PC-9 (cell line): ENCODE measurements at regions not wholly inside any gene's neighbourhood (a gene's known extent, or its start where the extent isn't known, plus 50 kb on each side); places are given as distances from the start of the nearest gene placed in this dataset.

Source experiments
- BruUV-seq: library from RNA; stranded (reverse); fragments of 400-500 nt; replicated peaks from 2 replicates; lab custom pipeline; 2021; lab: Mats Ljungman, UMichigan
- CTCF ChIA-PET: fragments of 300-600 bp; sonication (Branson Sonifier 250); formaldehyde crosslinking; loops from one replicate; lab custom pipeline; 2022; ENCODE audit warnings: antibody characterized with exemption; lab: Charles Lee
- POLR2A ChIA-PET: fragments of 300-600 bp; sonication (Branson Sonifier 250); formaldehyde crosslinking; loops from one replicate; lab custom pipeline; 2022; ENCODE audit warnings: antibody characterized with exemption; ENCODE audit not compliant: unreplicated experiment; lab: Charles Lee
- DNase-seq, 2 experiments: peaks; one replicate each; pipeline versions ENCODE4 v3.0.0 to v3.0.0-alpha.2; 2015 to 2022; ENCODE audit warnings: mixed read lengths in 1 of 2
- H2AFZ ChIP-seq: fragments of 200-600 bp; sonication (generic); 2 replicates; pipeline ENCODE4 v1.8.1; 2017; ENCODE audit warnings: antibody characterized with exemption
- H3F3A ChIP-seq: fragments of 200-600 bp; sonication (generic); 2 replicates; pipeline ENCODE4 v1.8.1; 2017; ENCODE audit warnings: antibody characterized with exemption, mild to moderate bottlenecking, low read depth; ENCODE audit not compliant: insufficient read depth
- H3K27ac ChIP-seq: fragments of 200-600 bp; sonication (generic); 2 replicates; pipeline ENCODE4 v1.6.1; 2016; ENCODE audit warnings: mixed run types
- H3K27me3 ChIP-seq: fragments of 200-600 bp; sonication (generic); 2 replicates; pipeline ENCODE4 v1.6.1; 2016; ENCODE audit warnings: low read depth, mixed run types; ENCODE audit not compliant: insufficient read depth
- H3K36me3 ChIP-seq: fragments of 200-600 bp; sonication (generic); 2 replicates; pipeline ENCODE4 v1.6.1; 2016; ENCODE audit warnings: low read depth, mixed run types
- H3K4me1 ChIP-seq: fragments of 200-600 bp; sonication (generic); replicated peaks from 2 replicates; pipeline ENCODE4 v1.6.1; 2016; ENCODE audit warnings: mixed run types; ENCODE audit not compliant: insufficient read depth
- H3K4me2 ChIP-seq: fragments of 200-600 bp; sonication (generic); 2 replicates; pipeline ENCODE4 v1.6.1; 2017; ENCODE audit warnings: mixed run types
- H3K4me3 ChIP-seq: fragments of 200-600 bp; sonication (generic); 2 replicates; pipeline ENCODE4 v1.6.1; 2016; ENCODE audit warnings: mixed run types
- H3K79me2 ChIP-seq: fragments of 200-600 bp; sonication (generic); 2 replicates; pipeline ENCODE4 v1.6.1; 2017; ENCODE audit warnings: low read depth, mixed run types
- H3K9me2 ChIP-seq: fragments of 200-600 bp; sonication (generic); 2 replicates; pipeline ENCODE4 v1.8.1; 2017; ENCODE audit warnings: mild to moderate bottlenecking; ENCODE audit not compliant: insufficient read depth
- H3K9me3 ChIP-seq: fragments of 200-600 bp; sonication (generic); 2 replicates; pipeline ENCODE4 v1.8.1; 2016; ENCODE audit warnings: low read depth; ENCODE audit not compliant: insufficient read depth
- H4K20me1 ChIP-seq: fragments of 200-600 bp; sonication (generic); 2 replicates; pipeline ENCODE4 v1.8.1; 2017; ENCODE audit not compliant: insufficient read depth
- EZH2 ChIP-seq: fragments of 200-600 bp; sonication (generic); IDR thresholded peaks from 2 replicates; pipeline ENCODE4 v1.8.0; 2017; ENCODE audit warnings: antibody characterized with exemption, low read depth
- intact Hi-C: fragments of 100-400 bp; cut with micrococcal nuclease; formaldehyde crosslinking; loops from one replicate; pipeline ENCODE4 v1.10.0; 2022; ENCODE audit not compliant: unreplicated experiment
- TF ChIP-seq, protein P1 (sequence below): fragments of 200-600 bp; sonication (generic); conservative IDR thresholded peaks from 2 replicates; pipeline ENCODE4 v1.6.1; 2017; ENCODE audit warnings: mixed run types, antibody characterized with exemption, mild to moderate bottlenecking, moderate library complexity

DNA sequence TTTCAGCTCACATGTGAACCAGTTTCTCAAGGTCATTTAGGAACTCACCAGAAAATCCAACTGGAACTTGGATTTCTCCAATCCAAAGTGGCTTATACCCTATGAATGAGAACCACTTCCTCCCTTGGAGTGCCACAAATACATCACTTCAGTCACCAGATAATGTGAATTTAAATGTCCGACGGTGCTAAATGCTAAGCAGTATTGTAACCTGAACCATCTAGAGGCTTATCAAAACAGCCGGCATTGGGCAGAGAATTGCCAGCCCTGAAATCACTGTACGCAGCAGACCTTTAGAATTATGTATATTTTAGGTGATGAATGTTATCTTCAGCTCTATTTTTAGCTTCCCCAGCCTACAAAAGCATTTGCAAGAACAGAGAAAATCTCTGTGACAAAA is 76.8 kb upstream of the COX20 start:
- H2AFZ ChIP-seq = no peak overlapping the region
- H3K4me1 ChIP-seq = no peaks in the 10 kb centered on the region
- no peak for TF ChIP-seq EZH2
- TF ChIP-seq, protein P1, sequence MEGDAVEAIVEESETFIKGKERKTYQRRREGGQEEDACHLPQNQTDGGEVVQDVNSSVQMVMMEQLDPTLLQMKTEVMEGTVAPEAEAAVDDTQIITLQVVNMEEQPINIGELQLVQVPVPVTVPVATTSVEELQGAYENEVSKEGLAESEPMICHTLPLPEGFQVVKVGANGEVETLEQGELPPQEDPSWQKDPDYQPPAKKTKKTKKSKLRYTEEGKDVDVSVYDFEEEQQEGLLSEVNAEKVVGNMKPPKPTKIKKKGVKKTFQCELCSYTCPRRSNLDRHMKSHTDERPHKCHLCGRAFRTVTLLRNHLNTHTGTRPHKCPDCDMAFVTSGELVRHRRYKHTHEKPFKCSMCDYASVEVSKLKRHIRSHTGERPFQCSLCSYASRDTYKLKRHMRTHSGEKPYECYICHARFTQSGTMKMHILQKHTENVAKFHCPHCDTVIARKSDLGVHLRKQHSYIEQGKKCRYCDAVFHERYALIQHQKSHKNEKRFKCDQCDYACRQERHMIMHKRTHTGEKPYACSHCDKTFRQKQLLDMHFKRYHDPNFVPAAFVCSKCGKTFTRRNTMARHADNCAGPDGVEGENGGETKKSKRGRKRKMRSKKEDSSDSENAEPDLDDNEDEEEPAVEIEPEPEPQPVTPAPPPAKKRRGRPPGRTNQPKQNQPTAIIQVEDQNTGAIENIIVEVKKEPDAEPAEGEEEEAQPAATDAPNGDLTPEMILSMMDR = no peak
- H4K20me1 ChIP-seq = no peaks in the 10 kb centered on the region
- H3K9me3 ChIP-seq = no peaks in the 10 kb centered on the region
- ChIA-PET POLR2A (no interaction called here), CTCF (no interaction called here)
- no peak for DNase-seq
- H3K27me3 ChIP-seq = no peaks in the 10 kb centered on the region
- H3F3A ChIP-seq = no peaks in the 10 kb centered on the region
- H3K4me3 ChIP-seq = no peak overlapping the region
- no peaks in the 10 kb centered on the region for H3K79me2 ChIP-seq
- BruUV-seq = no TSS peak
- intact Hi-C loops = no loop called here
- H3K27ac ChIP-seq = no peak overlapping the region
- H3K4me2 ChIP-seq = no peak overlapping the region
- no peaks in the 10 kb centered on the region for H3K36me3 ChIP-seq
- no peaks in the 10 kb centered on the region for H3K9me2 ChIP-seq

DNA sequence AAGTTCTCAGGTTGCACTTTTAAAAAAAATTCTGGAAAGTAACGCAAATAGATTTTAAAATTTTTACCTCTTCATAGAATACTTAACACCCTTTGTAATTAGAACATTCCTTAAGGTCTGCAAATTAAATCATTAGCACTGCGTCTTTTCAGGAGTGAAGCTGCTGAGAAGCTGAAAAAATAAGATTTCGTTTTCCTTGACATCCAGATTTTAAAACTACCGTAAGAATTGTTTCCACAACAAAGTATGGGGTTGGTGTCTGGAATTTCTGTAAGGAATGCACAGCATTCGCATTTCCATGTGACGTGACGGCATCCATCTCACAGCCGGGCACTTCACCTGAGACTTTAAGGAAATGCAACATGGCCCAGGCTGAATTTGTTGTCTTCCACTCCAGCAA is 76.3 kb upstream of the COX20 start:
- no peaks in the 10 kb centered on the region for H3K27me3 ChIP-seq
- H3F3A ChIP-seq = no peaks in the 10 kb centered on the region
- no TSS peak for BruUV-seq
- ChIA-PET CTCF (no interaction called here), POLR2A (no interaction called here)
- H3K4me2 ChIP-seq = no peak overlapping the region
- H4K20me1 ChIP-seq = no peaks in the 10 kb centered on the region
- TF ChIP-seq, protein P1 = no peak
- TF ChIP-seq EZH2 = no peak
- H3K36me3 ChIP-seq = no peaks in the 10 kb centered on the region
- no peaks in the 10 kb centered on the region for H3K9me3 ChIP-seq
- H3K27ac ChIP-seq = no peak overlapping the region
- DNase-seq = no peak
- intact Hi-C loops = no loop called here
- no peak overlapping the region for H3K4me3 ChIP-seq
- no peak overlapping the region for H2AFZ ChIP-seq
- H3K9me2 ChIP-seq = no peaks in the 10 kb centered on the region
- no peaks in the 10 kb centered on the region for H3K79me2 ChIP-seq
- no peaks in the 10 kb centered on the region for H3K4me1 ChIP-seq

- no peak overlapping the region for H2AFZ ChIP-seq
- DNase-seq = no peak
- no peak overlapping the region for H3K27ac ChIP-seq
- H3K9me3 ChIP-seq = no peaks in the 10 kb centered on the region
- no peaks in the 10 kb centered on the region for H3K79me2 ChIP-seq
- no peaks in the 10 kb centered on the region for H3F3A ChIP-seq
- no peaks in the 10 kb centered on the region for H3K36me3 ChIP-seq
- no peak overlapping the region for H3K4me2 ChIP-seq
- no peaks in the 10 kb centered on the region for H3K9me2 ChIP-seq
- intact Hi-C loops = no loop called here
- POLR2A ChIA-PET = no interaction called here
- H3K4me1 ChIP-seq = no peaks in the 10 kb centered on the region
- CTCF ChIA-PET = no interaction called here
- no peaks in the 10 kb centered on the region for H3K27me3 ChIP-seq
- H4K20me1 ChIP-seq = no peaks in the 10 kb centered on the region
- no peak overlapping the region for H3K4me3 ChIP-seq
- no TSS peak for BruUV-seq
- TF ChIP-seq, protein P1 = no peak
- TF ChIP-seq EZH2 = no peak
Observed at GRCh38 chr1:244760471-244760870, 75.0 kb upstream of the COX20 start.
